Cardiac fibroblast (primary cell): ENCODE measurements at regions not wholly inside any gene's neighbourhood (a gene's known extent, or its start where the extent isn't known, plus 50 kb on each side); places are given as distances from the start of the nearest gene placed in this dataset.
"Not testable (repeated sequence)": the region's sequence is repeated elsewhere in the genome, so short reads cannot be mapped to it uniquely, and the experiment has no call there.

Source experiments
- DNase-seq, 2 donors: peaks; one replicate each; pipeline versions ENCODE4 v3.0.0 to v3.0.0-alpha.2; 2010; ENCODE audit warnings: low read depth in 2 of 2
- H3K4me3 ChIP-seq, 2 donors: replicated peaks in 1 of 2; 1 replicate in 1 of 2; 2 replicates in 1 of 2; pipeline ENCODE4 v1.5.1; 2011; ENCODE audit warnings: low read depth in 2 of 2, low read length in 2 of 2, mild to moderate bottlenecking in 2 of 2, moderate library complexity in 1 of 2
- TF ChIP-seq, protein P1 (sequence below): IDR thresholded peaks from one replicate; pipeline ENCODE4 v1.5.1; 2011; ENCODE audit warnings: low read depth, mild to moderate bottlenecking, low read length, inconsistent platforms

DNA sequence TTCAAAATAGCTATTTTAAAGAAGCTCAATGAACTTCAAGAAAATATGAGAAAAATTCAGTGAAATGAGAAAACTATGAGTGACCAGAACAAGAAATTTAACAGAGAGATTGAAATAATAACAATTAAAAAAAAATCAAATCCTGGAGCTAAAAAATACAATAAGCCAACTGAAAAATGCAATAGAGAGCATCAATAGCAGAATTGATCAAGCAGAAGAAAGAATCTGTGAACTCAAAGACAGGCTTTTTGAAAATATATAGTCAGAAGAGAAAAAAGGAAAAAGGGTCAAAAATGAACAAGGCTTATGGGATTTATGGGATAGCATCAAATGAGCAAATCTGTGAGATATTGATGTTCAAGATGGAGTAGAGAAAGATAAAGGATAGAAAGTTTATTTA lies 133.0 kb downstream of the OTUD1 start:
- H3K4me3 ChIP-seq = no peak overlapping the region
- DNase-seq = no peak
- TF ChIP-seq, protein P1, sequence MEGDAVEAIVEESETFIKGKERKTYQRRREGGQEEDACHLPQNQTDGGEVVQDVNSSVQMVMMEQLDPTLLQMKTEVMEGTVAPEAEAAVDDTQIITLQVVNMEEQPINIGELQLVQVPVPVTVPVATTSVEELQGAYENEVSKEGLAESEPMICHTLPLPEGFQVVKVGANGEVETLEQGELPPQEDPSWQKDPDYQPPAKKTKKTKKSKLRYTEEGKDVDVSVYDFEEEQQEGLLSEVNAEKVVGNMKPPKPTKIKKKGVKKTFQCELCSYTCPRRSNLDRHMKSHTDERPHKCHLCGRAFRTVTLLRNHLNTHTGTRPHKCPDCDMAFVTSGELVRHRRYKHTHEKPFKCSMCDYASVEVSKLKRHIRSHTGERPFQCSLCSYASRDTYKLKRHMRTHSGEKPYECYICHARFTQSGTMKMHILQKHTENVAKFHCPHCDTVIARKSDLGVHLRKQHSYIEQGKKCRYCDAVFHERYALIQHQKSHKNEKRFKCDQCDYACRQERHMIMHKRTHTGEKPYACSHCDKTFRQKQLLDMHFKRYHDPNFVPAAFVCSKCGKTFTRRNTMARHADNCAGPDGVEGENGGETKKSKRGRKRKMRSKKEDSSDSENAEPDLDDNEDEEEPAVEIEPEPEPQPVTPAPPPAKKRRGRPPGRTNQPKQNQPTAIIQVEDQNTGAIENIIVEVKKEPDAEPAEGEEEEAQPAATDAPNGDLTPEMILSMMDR = no peak

DNA sequence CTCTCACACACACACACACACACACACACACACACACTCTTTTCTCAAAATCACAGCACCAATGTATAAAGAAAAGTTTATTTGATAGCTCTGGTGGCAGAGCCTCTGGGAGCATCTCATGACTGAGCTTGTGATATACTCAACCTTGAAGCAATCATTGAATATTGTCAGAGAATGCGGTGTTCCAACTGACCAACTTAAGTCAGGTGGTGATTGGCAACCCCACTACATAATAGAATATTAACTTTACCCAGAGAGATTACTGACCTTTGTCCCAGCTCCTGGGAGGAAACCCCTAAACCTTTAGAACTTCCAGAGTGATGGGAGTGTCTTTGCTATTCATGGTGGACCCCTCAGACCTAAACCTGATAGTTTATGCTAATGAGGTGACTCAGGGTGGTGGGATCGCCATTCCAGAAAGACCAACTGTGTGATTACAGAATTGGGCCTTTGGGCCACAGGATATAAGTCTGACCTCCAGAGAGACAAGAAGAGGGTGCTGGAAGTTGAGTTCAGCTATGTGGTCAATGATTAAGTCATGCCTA lies 143.1 kb downstream of the OTUD1 start:
- TF ChIP-seq, protein P1 = no peak
- DNase-seq = no peak
- no peak overlapping the region for H3K4me3 ChIP-seq

DNA sequence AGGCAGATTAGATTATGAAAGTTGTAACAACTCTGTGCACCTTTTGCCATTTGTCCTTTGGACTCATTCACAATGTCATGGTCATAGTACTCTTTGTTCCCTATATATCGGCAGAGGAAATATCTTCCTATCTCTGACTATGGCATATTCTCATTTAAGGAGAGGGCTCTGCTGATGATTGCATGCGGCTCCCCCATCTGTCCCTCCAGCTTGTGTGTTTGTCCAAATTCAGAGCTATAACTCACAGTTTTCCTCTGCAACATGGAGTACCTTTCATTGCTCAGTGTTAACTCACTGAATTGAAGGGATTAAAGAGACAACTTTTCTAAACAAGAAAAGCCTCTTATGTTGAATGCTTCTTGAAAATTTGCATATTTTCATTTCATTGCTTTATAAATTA lies 145.5 kb downstream of the OTUD1 start:
- DNase-seq = no peak
- TF ChIP-seq, protein P1 = no peak
- H3K4me3 ChIP-seq = no peak overlapping the region

DNA sequence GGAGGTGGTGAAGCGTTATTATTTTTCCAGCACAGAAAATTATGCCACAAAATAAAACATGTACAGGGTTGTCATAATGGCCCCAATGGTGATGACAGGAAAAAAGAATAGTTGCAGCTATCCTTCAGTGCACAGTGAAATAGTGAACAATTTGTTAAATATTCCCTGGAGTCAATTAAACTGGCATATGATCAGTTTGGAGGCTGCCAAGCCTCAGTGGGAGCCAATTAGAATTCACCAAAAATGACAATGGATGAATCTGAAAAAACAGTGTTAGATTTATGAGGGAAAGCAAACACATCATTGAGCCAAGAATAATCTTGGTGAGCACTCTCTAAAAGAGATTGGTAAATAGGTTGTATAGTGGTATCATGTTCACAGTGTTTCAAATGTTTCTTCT lies 146.3 kb downstream of the OTUD1 start:
- H3K4me3 ChIP-seq = no peak overlapping the region
- no peak for DNase-seq
- TF ChIP-seq, protein P1 = no peak

DNA sequence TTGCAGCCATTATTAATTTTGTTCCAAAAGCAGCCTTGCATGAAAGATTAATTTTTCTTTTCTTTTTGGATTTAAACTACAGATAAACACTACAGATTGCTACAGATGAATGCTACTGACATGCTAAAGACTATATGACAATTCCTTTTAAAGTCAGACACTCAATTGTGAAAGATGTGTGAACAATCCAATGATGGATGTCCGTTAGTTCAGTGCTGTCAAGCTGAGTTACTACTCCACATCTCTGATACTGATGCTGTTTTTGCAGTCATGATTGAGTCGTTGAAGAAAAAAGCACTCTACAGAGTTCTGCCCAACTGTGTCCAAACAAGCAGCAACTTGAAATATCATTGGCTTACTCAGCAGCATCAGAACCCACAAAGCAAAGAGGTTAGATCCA lies 146.8 kb downstream of the OTUD1 start:
- DNase-seq = no peak
- no peak overlapping the region for H3K4me3 ChIP-seq
- TF ChIP-seq, protein P1 = no peak

DNA sequence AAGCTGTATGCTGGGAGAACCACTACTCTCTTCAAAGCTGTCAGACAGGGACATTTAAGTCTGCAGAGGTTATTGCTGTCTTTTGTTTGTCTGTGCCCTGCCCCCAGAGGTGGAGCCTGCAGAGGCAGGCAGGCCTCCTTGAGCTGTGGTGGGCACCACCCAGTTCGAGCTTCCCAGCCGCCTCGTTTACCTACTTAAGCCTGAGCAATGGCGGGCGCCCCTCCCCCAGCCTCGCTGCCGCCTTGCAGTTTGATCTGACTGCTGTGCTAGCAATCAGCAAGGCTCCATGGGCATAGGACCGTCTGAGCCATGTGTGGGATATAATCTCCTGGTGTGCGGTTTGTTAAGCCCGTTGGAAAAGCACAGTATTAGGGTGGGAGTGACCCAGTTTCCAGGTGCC lies 156.4 kb downstream of the OTUD1 start:
- not testable (repeated sequence) for DNase-seq, H3K4me3 ChIP-seq

DNA sequence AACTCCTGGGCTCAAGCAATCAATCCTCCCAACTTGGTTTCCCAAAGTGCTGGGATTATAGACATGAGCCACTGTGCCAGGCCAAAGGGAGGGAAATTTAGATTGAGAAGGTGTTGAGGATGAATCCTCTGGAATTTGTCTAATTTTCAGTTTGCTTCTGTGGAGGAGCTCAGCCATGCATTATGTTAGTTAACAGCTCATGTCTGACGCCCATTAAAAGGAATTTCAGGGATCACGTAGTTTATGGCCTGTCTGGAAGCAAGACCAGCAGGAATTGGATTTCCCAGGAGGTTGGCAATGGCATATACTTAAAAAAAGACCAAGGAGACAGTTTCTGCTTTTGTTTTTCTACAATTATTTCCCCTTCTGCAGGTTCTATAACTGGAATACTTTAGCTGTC lies 165.7 kb downstream of the OTUD1 start:
- no peak for DNase-seq
- TF ChIP-seq, protein P1 = no peak

More for the DNA sequence above, 165.7 kb downstream of the OTUD1 start:
- H3K4me3 ChIP-seq = no peak overlapping the region
